IPS-18a (cell line): ENCODE measurements at regions not wholly inside any gene's neighbourhood (a gene's known extent, or its start where the extent isn't known, plus 50 kb on each side); places are given as distances from the start of the nearest gene placed in this dataset.

Experiments used
- H3K27ac ChIP-seq: one replicate; pipeline ENCODE4 v1.5.1; 2013; ENCODE audit warnings: low read length
- H3K27me3 ChIP-seq: one replicate; pipeline ENCODE4 v1.6.1; 2013; ENCODE audit warnings: mild to moderate bottlenecking, low read length; ENCODE audit not compliant: control insufficient read depth, insufficient read depth
- H3K36me3 ChIP-seq: one replicate; pipeline ENCODE4 v1.6.1; 2013; ENCODE audit warnings: low read depth, low read length; ENCODE audit not compliant: control insufficient read depth
- H3K4me1 ChIP-seq: one replicate; pipeline ENCODE4 v1.6.1; 2013; ENCODE audit warnings: low read depth, low read length; ENCODE audit not compliant: control insufficient read depth
- H3K4me3 ChIP-seq: one replicate; pipeline ENCODE4 v1.5.1; 2013; ENCODE audit warnings: low read length
- H3K9ac ChIP-seq: one replicate; pipeline ENCODE4 v1.6.1; 2013; ENCODE audit warnings: mild to moderate bottlenecking, low read length, moderate library complexity
- H3K9me3 ChIP-seq: one replicate; pipeline ENCODE4 v1.6.1; 2013; ENCODE audit warnings: low read depth, low read length; ENCODE audit not compliant: control insufficient read depth

- no peak overlapping the region for H3K4me3 ChIP-seq
- H3K27ac ChIP-seq, result no peak overlapping the region
- H3K27me3 ChIP-seq, result no peaks in the 10 kb centered on the region
- no peak overlapping the region for H3K9ac ChIP-seq
- no peaks in the 10 kb centered on the region for H3K36me3 ChIP-seq
- H3K9me3 ChIP-seq, result no peaks in the 10 kb centered on the region
- H3K4me1 ChIP-seq, result peaks cover 8% of the 10 kb centered on the region
These were observed 658.4 kb downstream of the TOX3 start for GRCh38 chr16:51888534-51888933.

- Histone ChIP-seq H3K27me3 (no peaks in the 10 kb centered on the region), H3K27ac (no peak overlapping the region), H3K4me3 (no peak overlapping the region), H3K9ac (no peak overlapping the region), H3K9me3 (no peaks in the 10 kb centered on the region), H3K4me1 (peaks cover 8% of the 10 kb centered on the region), H3K36me3 (no peaks in the 10 kb centered on the region)
These were observed 658.9 kb downstream of the TOX3 start for GRCh38 chr16:51888016-51888415.

DNA sequence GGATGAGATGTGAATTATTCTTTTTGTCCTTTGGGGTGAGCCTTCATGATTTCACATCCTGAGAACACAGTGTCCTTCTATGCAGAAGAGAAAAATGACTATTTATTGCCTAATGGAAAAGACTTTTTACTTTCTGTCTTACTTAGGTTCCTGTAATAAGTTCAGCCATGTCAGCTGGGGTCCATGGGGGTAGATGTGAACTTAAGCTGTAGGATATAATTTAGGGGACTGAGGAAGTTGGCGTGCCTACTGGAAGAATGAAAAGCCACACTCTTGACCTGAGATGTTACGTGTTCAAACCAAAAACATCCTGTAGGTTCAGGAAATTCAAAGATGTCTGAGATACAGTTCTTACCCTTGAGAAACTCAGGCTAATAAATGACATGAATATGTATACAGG is 660.5 kb downstream of the TOX3 start:
- H3K27me3 ChIP-seq, result no peaks in the 10 kb centered on the region
- H3K9me3 ChIP-seq, result no peaks in the 10 kb centered on the region
- H3K9ac ChIP-seq, result no peak overlapping the region
- H3K27ac ChIP-seq, result no peak overlapping the region
- H3K4me3 ChIP-seq, result no peak overlapping the region
- no peaks in the 10 kb centered on the region for H3K36me3 ChIP-seq
- peaks cover 5% of the 10 kb centered on the region for H3K4me1 ChIP-seq

DNA sequence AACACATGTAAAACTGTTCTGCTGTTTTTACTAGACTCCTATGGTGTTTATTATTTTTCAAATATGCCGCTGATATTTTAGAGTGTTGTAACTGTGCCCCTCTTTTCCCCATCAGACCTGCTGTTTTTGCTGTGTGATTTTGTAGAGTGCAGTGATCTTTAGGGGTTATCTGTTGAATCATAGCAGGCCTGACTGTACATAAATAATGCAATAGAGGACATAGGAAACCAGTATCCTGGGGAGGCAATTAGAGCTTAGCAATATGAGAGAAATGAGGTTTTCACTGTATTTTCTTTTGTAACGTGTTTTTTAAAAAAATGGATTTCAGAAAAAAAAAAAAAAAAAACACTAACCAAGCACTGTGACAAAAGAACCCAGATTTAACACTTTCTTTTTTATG is 662.2 kb downstream of the TOX3 start:
- H3K9me3 ChIP-seq, result no peaks in the 10 kb centered on the region

GRCh38 chr16:51881731-51882130 is 665.2 kb downstream of the TOX3 start:
- H3K4me1 ChIP-seq, result peaks cover 4% of the 10 kb centered on the region
- no peaks in the 10 kb centered on the region for H3K36me3 ChIP-seq
- no peak overlapping the region for H3K9ac ChIP-seq
- H3K27me3 ChIP-seq, result no peaks in the 10 kb centered on the region
- H3K27ac ChIP-seq, result no peak overlapping the region
- H3K4me3 ChIP-seq, result no peak overlapping the region
- no peaks in the 10 kb centered on the region for H3K9me3 ChIP-seq

More for the DNA sequence above, 662.2 kb downstream of the TOX3 start:
- Histone ChIP-seq H3K4me1 (no peaks in the 10 kb centered on the region), H3K4me3 (no peak overlapping the region), H3K27me3 (no peaks in the 10 kb centered on the region), H3K36me3 (no peaks in the 10 kb centered on the region), H3K9ac (no peak overlapping the region), H3K27ac (no peak overlapping the region)

GRCh38 chr16:51880776-51881175 is 666.2 kb downstream of the TOX3 start:
- no peak overlapping the region for H3K27ac ChIP-seq
- H3K9ac ChIP-seq, result no peak overlapping the region
- H3K4me3 ChIP-seq, result no peak overlapping the region
- no peaks in the 10 kb centered on the region for H3K36me3 ChIP-seq
- H3K4me1 ChIP-seq, result peaks cover 5% of the 10 kb centered on the region
- H3K27me3 ChIP-seq, result no peaks in the 10 kb centered on the region
- no peaks in the 10 kb centered on the region for H3K9me3 ChIP-seq

DNA sequence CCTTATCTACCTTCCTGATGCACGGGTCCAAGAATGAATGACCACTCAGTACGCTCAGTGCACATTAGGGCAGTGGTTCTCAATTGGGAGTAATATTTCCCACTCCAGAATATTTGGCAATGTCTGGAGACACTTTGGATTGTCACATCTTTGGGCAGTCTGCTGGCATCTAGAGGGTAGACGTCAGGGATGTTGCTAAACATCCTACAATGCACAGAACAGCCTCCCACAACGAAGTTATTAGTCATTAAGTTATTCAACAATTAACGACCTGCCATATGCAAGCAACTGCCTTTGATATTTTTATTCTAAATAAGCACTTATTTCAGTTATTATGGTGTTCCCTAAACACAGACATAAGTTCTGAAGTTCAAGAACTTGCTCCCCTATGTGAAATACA is 669.3 kb downstream of the TOX3 start:
- Histone ChIP-seq H3K4me1 (peaks cover 11% of the 10 kb centered on the region), H3K27ac (no peak overlapping the region), H3K9ac (no peak overlapping the region), H3K27me3 (no peaks in the 10 kb centered on the region), H3K36me3 (no peaks in the 10 kb centered on the region), H3K9me3 (no peaks in the 10 kb centered on the region), H3K4me3 (no peak overlapping the region)

DNA sequence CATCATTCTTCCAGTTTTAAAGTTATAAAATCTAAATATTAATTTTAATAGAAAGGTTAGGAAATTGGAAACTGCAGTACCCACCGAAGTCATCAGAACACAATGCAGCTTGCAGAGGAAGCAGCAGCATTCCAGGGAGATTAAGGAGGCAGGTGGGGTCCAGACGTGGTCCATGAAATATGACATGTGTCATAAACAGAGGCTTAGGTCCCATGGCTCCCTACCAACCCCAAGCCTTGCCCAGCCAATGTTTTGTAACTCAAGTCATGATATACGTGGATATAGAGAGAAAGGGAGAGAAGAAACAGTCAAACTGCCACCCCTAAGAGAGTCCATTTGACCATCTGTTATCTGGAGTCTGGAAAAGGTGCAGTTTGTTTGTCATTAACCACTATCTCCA is 670.0 kb downstream of the TOX3 start:
- Histone ChIP-seq H3K27me3 (no peaks in the 10 kb centered on the region), H3K36me3 (no peaks in the 10 kb centered on the region), H3K4me1 (peaks cover 11% of the 10 kb centered on the region), H3K9ac (no peak overlapping the region), H3K9me3 (no peaks in the 10 kb centered on the region), H3K4me3 (no peak overlapping the region), H3K27ac (no peak overlapping the region)

- Histone ChIP-seq H3K9me3 (no peaks in the 10 kb centered on the region), H3K27me3 (no peaks in the 10 kb centered on the region), H3K4me1 (peaks cover 11% of the 10 kb centered on the region), H3K9ac (no peak overlapping the region), H3K27ac (no peak overlapping the region), H3K36me3 (no peaks in the 10 kb centered on the region), H3K4me3 (no peak overlapping the region)
These were observed 670.4 kb downstream of the TOX3 start for GRCh38 chr16:51876601-51876875.

GRCh38 chr16:51875834-51876600 is 670.9 kb downstream of the TOX3 start:
- Histone ChIP-seq H3K9ac (no peak overlapping the region), H3K9me3 (no peaks in the 10 kb centered on the region), H3K4me3 (no peak overlapping the region), H3K36me3 (no peaks in the 10 kb centered on the region), H3K4me1 (peaks cover 11% of the 10 kb centered on the region), H3K27ac (no peak overlapping the region), H3K27me3 (no peaks in the 10 kb centered on the region)

DNA sequence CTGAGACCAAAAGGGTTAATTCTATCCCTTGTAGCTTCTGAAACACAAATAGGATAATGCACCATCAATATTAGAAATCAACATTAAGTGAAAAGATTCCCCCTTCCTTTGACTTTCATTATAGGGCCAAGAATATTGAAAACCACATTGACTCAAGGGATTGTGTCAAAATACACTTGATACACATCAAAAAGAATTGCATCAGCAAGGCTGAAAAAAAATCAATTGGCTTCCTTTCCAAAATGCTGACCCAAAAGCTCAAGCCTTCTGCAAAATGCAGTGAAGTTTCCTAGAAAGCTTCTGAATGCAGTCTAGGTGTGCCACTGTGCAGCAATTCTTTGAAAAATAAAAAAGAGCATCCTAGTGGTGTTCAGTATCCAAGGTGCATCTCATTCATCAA is 674.4 kb downstream of the TOX3 start:
- Histone ChIP-seq H3K9me3 (no peaks in the 10 kb centered on the region), H3K27ac (no peak overlapping the region), H3K4me1 (peaks cover 7% of the 10 kb centered on the region), H3K4me3 (no peak overlapping the region), H3K27me3 (no peaks in the 10 kb centered on the region), H3K36me3 (no peaks in the 10 kb centered on the region), H3K9ac (no peak overlapping the region)

- Histone ChIP-seq H3K36me3 (no peaks in the 10 kb centered on the region), H3K4me1 (peaks cover 2% of the 10 kb centered on the region), H3K9me3 (no peaks in the 10 kb centered on the region), H3K27me3 (no peaks in the 10 kb centered on the region), H3K9ac (no peak overlapping the region), H3K27ac (no peak overlapping the region), H3K4me3 (no peak overlapping the region)
These were observed 676.6 kb downstream of the TOX3 start for GRCh38 chr16:51870296-51870854.
